Testis (tissue), 2 donors: ENCODE measurements at regions not wholly inside any gene's neighbourhood (a gene's known extent, or its start where the extent isn't known, plus 50 kb on each side); places are given as distances from the start of the nearest gene placed in this dataset.

Experiments
- DNase-seq: peaks from one replicate; pipeline ENCODE4 v3.0.0-alpha.2; 2019
- H3K27ac ChIP-seq, 2 donors: fragments of 200-600 bp; sonication (generic); one replicate each; pipeline ENCODE4 v1.5.1; 2019
- H3K27me3 ChIP-seq: fragments of 200-600 bp; sonication (generic); one replicate; pipeline ENCODE4 v1.5.1; 2019
- H3K36me3 ChIP-seq: fragments of 200-600 bp; sonication (generic); one replicate; pipeline ENCODE4 v1.5.1; 2017; ENCODE audit warnings: low read depth; ENCODE audit errors: missing control alignments
- H3K4me1 ChIP-seq: fragments of 200-600 bp; sonication (generic); one replicate; pipeline ENCODE4 v1.5.1; 2019
- H3K4me3 ChIP-seq, 2 donors: fragments of 200-600 bp; sonication (generic); one replicate each; pipeline ENCODE4 v1.5.1; 2017 to 2019
- H3K9me3 ChIP-seq: fragments of 200-600 bp; sonication (generic); one replicate; pipeline ENCODE4 v1.5.1; 2017
- CTCF ChIP-seq, 3 experiments: fragments of 450-650 bp in 2 of 3; fragments of 200-600 bp in 1 of 3; sonication (generic) in 1 of 3; IDR thresholded peaks; one replicate each; pipeline ENCODE4 v1.5.1; 2016 to 2019; ENCODE audit warnings: antibody characterized with exemption in 3 of 3, mild to moderate bottlenecking in 2 of 3, moderate library complexity in 1 of 3
- POLR2A ChIP-seq: fragments of 450-650 bp; IDR thresholded peaks from one replicate; pipeline ENCODE4 v1.6.1; 2017; ENCODE audit warnings: antibody characterized with exemption, mild to moderate bottlenecking, moderate library complexity
- WGBS, 2 donors: methylation state at CpG; one replicate each; pipeline ENCODE4 v1.1.5; 2018; 5-methylcytosine and 5-hydroxymethylcytosine counted together
- intact Hi-C: fragments of 100-400 bp; cut with DNase I; formaldehyde crosslinking; loops from one replicate; pipeline ENCODE4 v1.15.1; 2023; ENCODE audit warnings: low total_unique reads

- Histone ChIP-seq H3K4me1 (no peaks in the 10 kb centered on the region), H3K27me3 (no peaks in the 10 kb centered on the region), H3K27ac (no peak overlapping the region), H3K36me3 (no peaks in the 10 kb centered on the region), H3K4me3 (no peak overlapping the region), H3K9me3 (no peaks in the 10 kb centered on the region)
- TF ChIP-seq POLR2A (no peak), CTCF (IDR thresholded peaks at IDR 0.05) (no peak)
- DNase-seq: no peak
- intact Hi-C loops: no loop called here
Measured at GRCh38 chr5:51881901-51882300, 498.7 kb downstream of the ISL1 start.

GRCh38 chr5:51882647-51883046 is 499.4 kb downstream of the ISL1 start:
- 13 to 17% methylated on average over 1 of the region's 1 CpG for WGBS, 2 donors
- Histone ChIP-seq H3K4me1 (no peaks in the 10 kb centered on the region), H3K36me3 (no peaks in the 10 kb centered on the region), H3K4me3 (no peak overlapping the region), H3K9me3 (no peaks in the 10 kb centered on the region), H3K27me3 (no peaks in the 10 kb centered on the region), H3K27ac (no peak overlapping the region)
- intact Hi-C loops: no loop called here
- TF ChIP-seq CTCF (IDR thresholded peaks at IDR 0.05) (no peak), POLR2A (no peak)
- no peak for DNase-seq

GRCh38 chr5:51889703-51890102 is 506.5 kb downstream of the ISL1 start:
- no peaks in the 10 kb centered on the region for H3K4me1 ChIP-seq
- H3K27ac ChIP-seq: no peak overlapping the region
- no peak for TF ChIP-seq CTCF (IDR thresholded peaks at IDR 0.05)
- TF ChIP-seq POLR2A: no peak
- no peak overlapping the region for H3K4me3 ChIP-seq
- no peaks in the 10 kb centered on the region for H3K27me3 ChIP-seq
- intact Hi-C loops: no loop called here
- H3K36me3 ChIP-seq: no peaks in the 10 kb centered on the region
- 56 to 73% methylated on average over 2 of the region's 2 CpGs for WGBS, 2 donors
- no peaks in the 10 kb centered on the region for H3K9me3 ChIP-seq
- no peak for DNase-seq

- H3K4me3 ChIP-seq: no peak overlapping the region
- intact Hi-C loops: no loop called here
Measured at GRCh38 chr5:51890435-51891116, 507.3 kb downstream of the ISL1 start.

More at GRCh38 chr5:51890435-51891116, 507.3 kb downstream of the ISL1 start:
- WGBS, 2 donors: 55 to 78% methylated on average over 5 of the region's 5 CpGs
- TF ChIP-seq POLR2A: no peak
- TF ChIP-seq CTCF (IDR thresholded peaks at IDR 0.05): no peak
- Histone ChIP-seq H3K9me3 (no peaks in the 10 kb centered on the region), H3K4me1 (no peaks in the 10 kb centered on the region), H3K36me3 (no peaks in the 10 kb centered on the region), H3K27ac (no peak overlapping the region), H3K27me3 (no peaks in the 10 kb centered on the region)
- no peak for DNase-seq
